ENCODE measurements at regions not wholly inside any gene's neighbourhood (a gene's known extent, or its start where the extent isn't known, plus 50 kb on each side); places are given as distances from the start of the nearest gene placed in this dataset.

GRCh38 chr18:30568333-30568732, 474.2 kb downstream of the DSC3 start:
- TF ChIP-seq CTCF (IDR thresholded peaks at IDR 0.05) (no peak), REST (IDR thresholded peaks at IDR 0.05; ENCODE audit: insufficient read depth in 1 of 2, low read depth in 2 of 2, low read length in 1 of 2) (no peak)

Measured in Panc1 (cell line).